ENCODE measurements at regions not wholly inside any gene's neighbourhood (a gene's known extent, or its start where the extent isn't known, plus 50 kb on each side); places are given as distances from the start of the nearest gene placed in this dataset.

DNA sequence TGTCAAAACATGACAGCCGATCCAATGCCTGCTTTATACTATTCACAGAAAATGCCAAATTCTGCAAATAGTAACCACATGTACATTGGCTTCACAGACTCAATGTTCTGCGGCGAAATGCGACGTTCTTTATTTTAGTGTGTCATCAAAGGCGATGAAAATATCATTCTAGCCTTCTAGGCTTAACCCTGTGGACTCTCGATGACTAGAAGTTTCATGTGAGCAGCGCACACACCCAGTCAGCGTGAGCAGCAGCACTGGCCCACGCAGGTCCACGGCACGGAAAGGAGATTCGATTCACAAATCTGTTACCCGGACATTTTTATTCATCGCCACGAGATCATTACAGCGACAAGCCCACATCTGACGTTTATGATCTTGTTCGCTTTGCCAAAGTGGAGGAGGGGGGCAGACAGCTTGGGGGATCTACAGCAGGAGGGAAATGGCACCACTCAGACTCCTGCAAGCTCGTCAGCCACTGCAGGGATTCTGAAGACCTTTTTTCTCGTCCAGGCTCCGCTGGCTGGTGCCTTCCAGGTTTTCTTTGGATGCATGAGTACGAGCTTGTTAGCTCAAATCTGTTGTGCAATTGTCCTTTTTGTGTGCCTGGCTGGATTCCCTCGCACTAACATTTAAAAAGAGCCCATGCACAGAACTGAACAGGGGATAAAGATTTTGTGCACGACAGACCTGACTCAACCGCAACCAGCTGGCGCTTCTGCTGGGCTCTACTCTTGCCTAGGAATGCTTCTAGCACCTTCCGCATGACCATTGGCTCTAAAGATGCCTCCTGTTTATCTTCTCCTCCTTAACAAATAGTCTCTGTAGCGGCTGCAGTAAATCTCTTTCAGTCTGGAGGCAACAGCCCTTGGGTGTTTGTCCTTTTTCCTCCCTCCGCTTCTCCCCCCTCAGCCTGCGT is 938.4 kb downstream of the MCTP2 start:
- TF ChIP-seq, protein P1, sequence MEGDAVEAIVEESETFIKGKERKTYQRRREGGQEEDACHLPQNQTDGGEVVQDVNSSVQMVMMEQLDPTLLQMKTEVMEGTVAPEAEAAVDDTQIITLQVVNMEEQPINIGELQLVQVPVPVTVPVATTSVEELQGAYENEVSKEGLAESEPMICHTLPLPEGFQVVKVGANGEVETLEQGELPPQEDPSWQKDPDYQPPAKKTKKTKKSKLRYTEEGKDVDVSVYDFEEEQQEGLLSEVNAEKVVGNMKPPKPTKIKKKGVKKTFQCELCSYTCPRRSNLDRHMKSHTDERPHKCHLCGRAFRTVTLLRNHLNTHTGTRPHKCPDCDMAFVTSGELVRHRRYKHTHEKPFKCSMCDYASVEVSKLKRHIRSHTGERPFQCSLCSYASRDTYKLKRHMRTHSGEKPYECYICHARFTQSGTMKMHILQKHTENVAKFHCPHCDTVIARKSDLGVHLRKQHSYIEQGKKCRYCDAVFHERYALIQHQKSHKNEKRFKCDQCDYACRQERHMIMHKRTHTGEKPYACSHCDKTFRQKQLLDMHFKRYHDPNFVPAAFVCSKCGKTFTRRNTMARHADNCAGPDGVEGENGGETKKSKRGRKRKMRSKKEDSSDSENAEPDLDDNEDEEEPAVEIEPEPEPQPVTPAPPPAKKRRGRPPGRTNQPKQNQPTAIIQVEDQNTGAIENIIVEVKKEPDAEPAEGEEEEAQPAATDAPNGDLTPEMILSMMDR (conservative IDR thresholded peaks at IDR 0.05 in 1 of 2, IDR thresholded peaks at IDR 0.05 in 1 of 2; ENCODE audit: low read depth in 1 of 2, low read length in 2 of 2): no peak
- no peak for TF ChIP-seq EZH2 (IDR thresholded peaks at IDR 0.05; ENCODE audit: low read length, missing control alignments)

Measured in fibroblast of lung (primary cell).